Cerebellar cortex (tissue), 1 donor: ENCODE measurements at regions not wholly inside any gene's neighbourhood (a gene's known extent, or its start where the extent isn't known, plus 50 kb on each side); places are given as distances from the start of the nearest gene placed in this dataset.
"Not testable (repeated sequence)": the region's sequence is repeated elsewhere in the genome, so short reads cannot be mapped to it uniquely, and the experiment has no call there.

ENCODE experiments used
- DNase-seq: peaks from one replicate; pipeline ENCODE4 v3.0.0-alpha.2; 2015; ENCODE audit warnings: low spot score

GRCh38 chr3:118512301-118512700, 522.3 kb downstream of the IGSF11 start:
- DNase-seq: no peak

GRCh38 chr3:118525077-118525476, 509.6 kb downstream of the IGSF11 start:
- no peak for DNase-seq

DNA sequence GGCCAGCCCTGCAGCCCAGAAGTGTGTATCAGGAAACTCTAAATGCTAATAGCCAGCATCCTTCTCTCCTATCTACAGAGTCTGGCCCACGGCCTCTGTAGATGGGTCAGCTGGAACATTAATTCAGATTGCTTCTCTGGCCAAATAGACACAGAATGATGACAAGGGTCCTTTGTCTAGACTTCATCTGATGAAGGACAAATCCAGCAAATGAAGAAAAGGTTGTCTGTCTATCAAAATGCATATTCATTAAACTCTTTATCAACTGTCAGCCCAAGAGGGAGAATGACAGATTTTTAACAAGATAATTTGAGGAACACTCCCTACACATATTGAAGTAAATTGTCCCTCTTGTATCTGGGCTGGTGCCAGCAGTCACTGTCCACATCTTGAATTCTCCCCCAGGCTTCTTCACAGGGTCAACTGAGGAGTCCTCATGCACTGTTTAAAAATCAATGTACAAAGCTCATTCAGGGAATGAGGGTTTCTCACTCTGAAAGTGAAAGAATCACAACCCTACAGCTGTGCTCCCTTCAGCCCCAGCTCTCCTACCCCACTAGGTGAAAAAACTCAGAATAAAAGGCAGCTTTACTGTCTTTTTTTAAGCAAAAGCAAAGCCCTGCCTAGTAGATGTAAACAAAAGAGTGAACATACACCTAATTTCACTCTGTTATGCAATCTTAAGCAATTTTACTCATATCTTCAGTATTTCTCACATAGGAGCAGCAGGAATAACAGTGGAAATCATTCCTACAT, 507.7 kb downstream of the IGSF11 start:
- no peak for DNase-seq

DNA sequence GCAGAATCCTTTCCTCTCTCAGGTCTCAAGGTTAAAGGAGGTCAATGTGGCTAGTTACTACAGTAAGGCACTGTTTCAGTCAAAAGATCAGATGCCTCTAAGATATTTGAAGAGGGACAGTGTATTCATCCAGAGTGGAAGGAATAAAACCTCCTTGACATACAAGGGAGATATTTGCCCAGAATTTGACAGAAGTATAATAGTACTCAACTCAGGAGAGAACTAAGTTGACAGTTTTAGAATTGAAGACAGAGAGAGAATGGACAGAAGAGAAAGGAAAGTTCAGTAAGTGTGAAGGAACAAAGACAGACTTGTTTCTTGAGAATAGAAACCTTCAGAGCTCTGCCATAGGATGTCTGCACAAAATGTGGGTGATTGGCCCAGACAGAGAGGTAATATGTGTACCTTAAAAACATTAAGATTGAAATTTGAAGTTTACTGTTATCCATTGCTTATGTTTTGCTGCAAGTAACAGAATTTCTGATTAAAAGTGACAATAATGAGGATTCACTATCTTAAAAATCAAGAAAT, 507.1 kb downstream of the IGSF11 start:
- no peak for DNase-seq

- DNase-seq: no peak
Observed at GRCh38 chr3:118529554-118529953, 505.1 kb downstream of the IGSF11 start.

GRCh38 chr3:118530350-118530922, 504.2 kb downstream of the IGSF11 start:
- no peak for DNase-seq

GRCh38 chr3:118530927-118531356, 503.7 kb downstream of the IGSF11 start:
- DNase-seq: not testable (repeated sequence)

DNA sequence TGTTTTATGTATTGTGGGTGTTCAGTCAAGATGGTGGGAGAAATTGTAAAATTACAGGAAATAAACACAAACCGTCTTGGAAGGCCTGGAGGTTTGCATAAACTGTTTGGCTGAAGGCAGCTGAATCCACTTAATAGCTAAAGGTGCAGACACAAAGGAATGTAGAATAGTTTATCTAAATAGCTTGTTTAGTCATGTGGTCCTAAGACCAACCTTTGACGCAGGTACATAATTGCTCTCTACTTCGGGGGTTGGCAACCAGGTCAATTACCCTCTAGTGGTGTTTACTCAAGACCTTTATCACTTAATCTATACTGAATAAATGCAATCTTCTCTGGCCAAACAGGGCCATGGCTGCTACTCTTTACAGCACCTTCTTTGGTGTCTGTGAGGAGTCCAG, 502.8 kb downstream of the IGSF11 start:
- DNase-seq: no peak

DNA sequence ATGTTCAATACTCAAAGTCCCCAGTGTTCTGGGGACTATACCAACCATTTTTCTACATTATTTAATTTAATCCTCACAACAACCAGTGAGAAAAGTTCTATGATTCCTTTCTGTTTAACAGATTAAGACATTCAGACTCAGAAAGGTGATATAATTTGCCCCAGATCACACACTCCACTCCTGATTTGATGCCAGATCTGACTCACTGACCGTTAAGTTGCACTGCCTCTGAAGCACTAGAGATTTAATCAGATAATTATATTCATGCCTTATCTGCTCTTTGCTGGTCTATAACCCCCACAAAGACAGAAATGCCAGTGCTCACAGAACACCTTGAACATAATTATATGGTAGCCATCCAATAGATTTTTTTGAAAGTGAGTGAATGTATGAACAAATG, 501.0 kb downstream of the IGSF11 start:
- no peak for DNase-seq

DNA sequence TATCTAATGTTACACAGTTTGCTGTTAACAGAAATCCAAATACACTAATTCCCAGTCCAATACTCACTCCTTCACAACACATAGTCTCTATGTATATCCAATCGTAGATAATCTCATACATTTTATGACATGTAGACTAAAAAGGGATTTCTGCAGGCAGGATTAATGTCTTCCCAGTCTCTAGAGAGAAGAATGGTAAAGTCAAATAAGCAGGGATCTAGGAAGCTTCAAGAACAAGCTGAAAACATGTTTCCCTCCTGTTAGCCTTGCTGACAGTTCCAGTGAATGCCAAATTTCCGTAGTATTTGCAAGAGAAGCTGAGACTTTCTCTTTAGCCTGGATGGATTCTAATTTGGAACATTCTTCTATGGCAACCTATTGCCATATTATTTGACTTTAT, 500.1 kb downstream of the IGSF11 start:
- no peak for DNase-seq

GRCh38 chr3:118536764-118537163, 497.9 kb downstream of the IGSF11 start:
- DNase-seq: no peak

DNA sequence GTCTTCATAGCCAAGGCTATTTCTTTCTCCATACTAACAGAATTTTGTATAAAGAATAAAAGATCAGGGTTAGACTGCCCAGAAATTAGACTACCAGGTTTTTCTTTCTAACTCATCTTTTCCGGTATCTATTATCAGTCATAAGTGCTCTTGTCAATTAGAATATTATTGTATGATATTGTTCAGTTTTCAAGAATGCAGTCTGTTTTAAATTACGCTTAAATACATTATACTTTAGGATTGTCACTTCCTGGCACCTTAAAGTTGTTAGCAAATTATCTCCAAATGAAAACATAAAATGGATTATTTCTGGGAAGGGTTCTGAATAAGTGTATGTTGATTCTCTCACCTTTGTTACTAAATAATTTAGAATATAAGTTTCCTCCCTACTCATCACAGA, 497.2 kb downstream of the IGSF11 start:
- no peak for DNase-seq

GRCh38 chr3:118538187-118538586, 496.5 kb downstream of the IGSF11 start:
- DNase-seq: no peak

DNA sequence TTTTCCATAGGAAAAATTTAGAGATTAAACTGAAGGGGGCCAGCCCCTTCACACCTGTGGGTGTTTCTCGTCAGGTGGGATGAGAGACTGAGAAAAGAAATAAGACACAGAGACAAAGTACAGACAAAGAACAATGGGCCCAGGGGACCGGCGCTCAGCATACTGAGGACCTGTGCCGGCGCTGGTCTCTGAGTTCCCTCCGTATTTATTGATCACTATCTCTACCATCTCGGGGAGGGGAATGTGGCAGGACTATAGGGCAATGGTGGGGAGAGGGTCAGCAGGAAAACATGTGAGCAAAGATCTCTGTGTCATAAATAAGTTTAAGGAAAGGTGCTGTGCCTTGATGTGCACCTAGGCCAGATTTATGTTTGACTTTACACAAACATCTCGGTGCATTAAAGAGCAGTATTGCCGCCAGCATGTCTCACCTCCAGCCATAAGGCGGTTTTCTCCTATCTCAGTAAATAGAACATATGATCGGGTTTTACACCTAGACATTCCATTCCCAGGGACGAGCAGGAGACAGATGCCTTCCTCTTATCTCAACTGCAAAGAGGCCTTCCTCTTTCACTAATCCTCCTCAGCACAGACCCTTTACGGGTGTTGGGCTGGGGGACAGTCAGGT, 494.7 kb downstream of the IGSF11 start:
- DNase-seq: not testable (repeated sequence)

DNA sequence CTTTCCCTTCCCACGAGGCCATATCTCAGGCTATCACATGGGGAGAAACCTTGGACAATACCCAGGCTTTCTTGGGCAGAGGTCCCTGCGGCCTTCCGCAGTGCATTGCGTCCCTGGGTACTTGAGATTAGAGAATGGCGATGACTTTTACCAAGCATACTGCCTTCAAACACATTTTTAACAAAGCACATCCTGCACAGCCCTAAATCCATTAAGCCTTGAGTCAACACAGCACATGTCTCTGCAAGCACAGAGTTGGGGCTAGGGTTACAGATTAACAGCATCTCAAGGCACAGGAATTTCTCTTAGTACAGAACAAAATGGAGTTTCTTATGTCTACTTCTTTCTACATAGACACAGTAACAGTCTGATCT, 494.2 kb downstream of the IGSF11 start:
- not testable (repeated sequence) for DNase-seq

DNA sequence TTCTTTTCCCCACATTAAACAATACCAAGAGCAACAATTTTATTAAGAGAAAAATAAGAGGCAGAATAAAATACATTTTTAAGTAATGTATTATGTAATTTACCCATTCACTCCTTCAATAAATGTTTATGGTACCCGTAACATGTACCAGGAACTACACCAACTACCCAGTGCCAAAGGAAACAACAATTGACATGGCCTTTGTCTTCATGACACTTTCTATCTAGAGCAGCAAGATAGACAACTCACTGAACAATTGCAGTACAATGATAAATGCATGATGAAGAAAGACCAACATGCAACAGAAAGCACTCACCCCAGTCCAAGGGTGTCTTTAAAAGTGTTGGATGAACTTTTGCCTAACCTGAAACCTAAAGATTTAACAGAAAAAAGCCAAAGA, 493.8 kb downstream of the IGSF11 start:
- no peak for DNase-seq

- no peak for DNase-seq
Observed at GRCh38 chr3:118541796-118542195, 492.9 kb downstream of the IGSF11 start.

- no peak for DNase-seq
Observed at GRCh38 chr3:118543832-118544231, 490.8 kb downstream of the IGSF11 start.

GRCh38 chr3:118544458-118544857, 490.2 kb downstream of the IGSF11 start:
- no peak for DNase-seq

DNA sequence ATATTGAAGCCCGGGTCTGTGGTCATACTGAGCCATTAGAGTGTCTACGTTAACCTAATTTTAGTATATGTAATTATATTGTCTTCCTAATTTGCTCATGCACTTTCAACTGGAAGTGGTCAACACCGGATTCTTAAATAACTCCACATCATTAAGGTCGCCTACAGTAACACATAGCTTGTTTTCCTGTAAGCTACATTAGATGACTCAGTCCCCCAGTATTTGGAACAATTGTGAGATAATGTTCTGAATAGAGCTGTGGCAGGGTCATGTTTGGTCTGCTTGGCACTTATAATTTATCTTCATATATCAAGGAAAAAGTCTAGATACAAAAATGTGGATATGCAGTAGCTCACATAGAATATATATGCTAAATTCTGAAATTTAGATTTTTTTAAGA, 486.2 kb downstream of the IGSF11 start:
- no peak for DNase-seq

GRCh38 chr3:118550122-118550521, 484.5 kb downstream of the IGSF11 start:
- DNase-seq: no peak

DNA sequence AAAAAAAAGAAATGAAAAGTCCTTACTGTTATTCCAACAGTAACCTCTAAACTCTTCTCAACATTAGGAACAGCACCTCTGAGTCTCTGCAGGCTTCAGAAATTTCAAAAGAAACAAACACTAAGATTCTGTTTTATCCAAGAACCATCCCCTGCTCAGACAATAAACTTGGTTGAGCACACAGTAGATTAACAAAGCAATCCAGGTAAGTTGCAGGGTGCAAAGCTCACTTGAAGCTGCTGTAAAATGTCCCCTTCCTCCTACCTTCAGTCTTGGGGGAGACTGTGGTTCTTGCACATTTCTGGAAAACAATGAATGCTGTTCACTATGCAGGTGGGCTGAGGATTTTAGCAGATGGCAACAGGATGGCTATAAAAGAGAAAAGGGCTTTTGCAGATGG, 484.1 kb downstream of the IGSF11 start:
- DNase-seq: no peak

DNA sequence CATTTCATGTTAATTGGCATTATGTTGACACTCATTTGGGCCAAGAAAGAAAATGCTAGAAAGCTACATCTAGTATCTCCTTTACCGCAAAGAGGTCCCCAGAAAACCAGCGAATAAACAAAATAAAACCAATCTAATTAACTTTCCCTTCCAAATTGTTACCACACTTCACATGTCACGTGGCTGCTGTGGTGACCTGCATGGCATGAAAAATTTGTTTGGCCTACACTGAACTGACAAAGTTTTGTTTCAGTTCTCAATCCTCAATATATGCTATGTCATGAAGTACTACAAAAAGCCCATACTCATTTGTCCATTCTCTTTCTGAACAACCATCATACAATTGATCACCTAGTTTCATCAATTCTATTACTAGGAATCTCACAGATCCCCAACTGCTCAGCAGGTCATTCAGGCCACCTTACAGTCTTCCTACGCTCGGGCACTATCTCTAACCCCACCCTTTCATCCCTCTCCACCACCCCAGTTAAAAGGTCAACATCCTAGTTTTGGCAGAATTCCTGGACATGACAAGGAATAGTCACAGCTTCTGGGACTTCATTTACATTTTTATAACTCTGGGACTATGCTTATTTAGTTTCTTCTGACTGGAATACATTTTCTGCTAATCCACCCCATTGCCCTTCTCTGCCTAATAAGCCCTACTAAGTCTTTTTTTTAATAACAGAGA, 480.4 kb downstream of the IGSF11 start:
- no peak for DNase-seq
